Caki2 (cell line): ENCODE measurements at regions not wholly inside any gene's neighbourhood (a gene's known extent, or its start where the extent isn't known, plus 50 kb on each side); places are given as distances from the start of the nearest gene placed in this dataset.
A peak's percentile ranks its signal among the peaks of the same experiment; 100 is the strongest.
"Not testable (repeated sequence)": the region's sequence is repeated elsewhere in the genome, so short reads cannot be mapped to it uniquely, and the experiment has no call there.

Experiments
- DNase-seq: peaks from one replicate; pipeline ENCODE4 v3.0.0-alpha.2; 2015; ENCODE audit warnings: low read depth
- in situ Hi-C: cut with HindIII; loops from 2 replicates; pipeline ENCODE4 v1.10.0; 2016; ENCODE audit warnings: low sequenced_read_pairs, low pct_unique_long_range_greater_than_20kb, mixed read lengths

DNA sequence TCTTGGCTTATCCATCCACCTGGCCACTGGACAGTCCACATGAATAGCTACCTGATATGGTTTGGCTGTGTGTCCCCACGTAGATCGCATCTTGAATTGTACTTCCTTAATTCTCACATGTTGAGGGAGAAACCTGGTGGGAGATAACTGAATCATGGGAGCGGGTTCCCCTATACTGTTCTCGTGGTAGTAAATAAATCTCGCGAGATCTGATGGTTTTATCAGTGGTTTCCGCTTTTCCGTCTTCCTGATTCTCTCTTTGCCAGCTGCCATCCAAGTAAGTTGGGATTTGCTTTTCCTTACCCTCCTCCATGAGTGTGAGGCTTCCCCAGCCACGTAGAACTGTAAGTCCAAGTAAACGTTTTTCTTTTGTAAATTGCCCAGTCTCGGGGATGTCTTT, 720.8 kb downstream of the PRIM2 start:
- DNase-seq, in situ Hi-C loops: not testable (repeated sequence)

GRCh38 chr6:58046584-58046983, 729.2 kb downstream of the PRIM2 start:
- in situ Hi-C loops, DNase-seq: not testable (repeated sequence)

GRCh38 chr6:58047389-58047788, 730.0 kb downstream of the PRIM2 start:
- in situ Hi-C loops, DNase-seq: not testable (repeated sequence)

- DNase-seq, in situ Hi-C loops: not testable (repeated sequence)
These were observed 730.4 kb downstream of the PRIM2 start for GRCh38 chr6:58047865-58048264.

DNA sequence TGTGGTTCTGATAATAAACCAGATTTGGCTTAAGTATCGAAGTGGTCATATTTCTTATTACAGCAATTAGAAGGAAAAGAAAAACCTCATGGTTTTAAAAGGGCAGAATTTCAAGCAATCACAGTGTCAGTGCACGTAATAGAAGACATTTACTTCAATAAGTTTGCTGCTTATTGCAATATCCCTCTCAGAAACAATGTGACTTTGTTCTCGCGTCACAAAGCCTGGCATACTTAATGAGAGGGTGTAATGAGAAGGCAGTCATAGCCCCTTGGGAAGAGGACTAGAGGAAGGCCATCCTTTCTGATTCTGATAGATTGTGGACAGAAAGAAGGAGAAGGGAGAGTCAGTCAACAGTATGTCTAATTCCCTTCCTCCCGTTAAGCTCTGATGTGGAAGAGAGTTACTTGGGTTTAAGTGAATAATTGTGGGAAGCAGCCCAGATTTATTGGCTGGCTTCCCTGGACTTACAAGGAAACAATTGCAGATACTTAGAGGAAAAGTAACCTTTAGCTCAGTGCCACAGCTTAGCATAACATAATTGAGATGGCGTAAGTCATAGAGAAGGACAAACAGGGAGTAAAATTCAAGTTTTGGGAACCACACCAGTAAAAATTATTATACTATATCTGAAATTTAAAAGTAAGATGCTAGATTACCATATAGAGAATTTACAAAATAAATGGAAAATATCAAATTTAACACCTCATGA, 738.2 kb downstream of the PRIM2 start:
- in situ Hi-C loops, DNase-seq: not testable (repeated sequence)

DNA sequence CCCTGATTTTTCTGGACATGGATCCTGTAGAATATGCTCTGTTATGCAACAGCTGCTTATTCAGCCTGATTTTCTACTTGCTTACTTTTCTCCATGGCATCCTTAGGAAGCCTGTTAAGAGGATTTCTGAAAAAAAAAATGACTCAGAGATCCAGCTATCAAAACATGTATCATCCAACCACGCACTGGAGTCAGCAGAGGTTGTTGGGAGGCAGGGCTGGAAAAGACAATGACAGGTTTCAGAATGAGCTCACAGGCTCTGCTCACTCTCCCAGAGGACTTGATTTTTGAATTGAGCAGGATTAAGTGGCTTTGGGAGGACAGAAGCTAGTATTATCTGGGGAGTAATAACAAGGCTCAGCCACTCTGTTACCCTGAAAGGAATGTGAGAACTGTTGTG, 742.3 kb downstream of the PRIM2 start:
- peak; percentile 75 for DNase-seq
- in situ Hi-C loops, result not testable (repeated sequence)

DNA sequence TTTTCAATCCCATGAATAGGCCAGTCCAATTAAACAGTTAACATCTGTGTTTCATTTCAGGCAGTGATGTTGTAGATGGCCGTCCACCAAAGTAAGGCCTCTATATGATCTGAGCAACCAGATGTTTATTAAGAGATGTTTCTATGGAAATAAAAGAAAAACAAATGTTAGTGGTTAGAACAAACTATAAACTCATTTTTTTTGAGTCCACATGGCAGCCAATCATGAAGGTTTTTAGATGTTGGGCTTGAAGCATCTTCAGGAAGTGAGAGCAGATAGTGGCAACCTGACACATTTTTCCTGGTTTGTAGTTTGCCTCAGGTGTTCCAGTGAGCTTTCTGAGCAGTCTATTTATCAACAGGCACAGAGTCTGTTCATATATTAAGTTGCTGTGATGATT, 746.1 kb downstream of the PRIM2 start:
- in situ Hi-C loops, result not testable (repeated sequence)

GRCh38 chr6:58067867-58068548, 750.6 kb downstream of the PRIM2 start:
- in situ Hi-C loops, DNase-seq: not testable (repeated sequence)

More for the DNA sequence above, 746.1 kb downstream of the PRIM2 start:
- DNase-seq, result not testable (repeated sequence)

GRCh38 chr6:58073263-58073662, 755.8 kb downstream of the PRIM2 start:
- in situ Hi-C loops, result no loop called here
- DNase-seq, result no peak

GRCh38 chr6:58090067-58090466, 772.6 kb downstream of the PRIM2 start:
- DNase-seq, in situ Hi-C loops: not testable (repeated sequence)

DNA sequence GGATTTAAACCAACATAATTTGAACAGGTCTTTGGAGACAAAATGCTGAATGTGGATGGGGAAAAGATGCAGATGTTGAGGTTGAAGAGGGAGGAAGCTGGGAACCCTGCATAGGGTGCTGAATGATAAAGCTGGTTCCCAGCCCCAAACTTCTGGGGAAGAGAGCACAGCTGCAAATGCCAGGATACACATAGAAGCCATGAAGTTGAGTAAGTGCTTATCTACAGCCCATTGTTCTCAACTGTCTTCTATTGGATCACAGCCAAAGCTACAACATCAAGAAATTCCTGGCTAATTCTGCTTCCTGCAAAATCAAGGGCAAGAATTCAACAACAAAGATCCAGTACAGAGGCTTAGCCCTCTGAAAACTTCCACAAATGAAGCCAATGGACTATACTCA, 779.8 kb downstream of the PRIM2 start:
- DNase-seq, in situ Hi-C loops: not testable (repeated sequence)

DNA sequence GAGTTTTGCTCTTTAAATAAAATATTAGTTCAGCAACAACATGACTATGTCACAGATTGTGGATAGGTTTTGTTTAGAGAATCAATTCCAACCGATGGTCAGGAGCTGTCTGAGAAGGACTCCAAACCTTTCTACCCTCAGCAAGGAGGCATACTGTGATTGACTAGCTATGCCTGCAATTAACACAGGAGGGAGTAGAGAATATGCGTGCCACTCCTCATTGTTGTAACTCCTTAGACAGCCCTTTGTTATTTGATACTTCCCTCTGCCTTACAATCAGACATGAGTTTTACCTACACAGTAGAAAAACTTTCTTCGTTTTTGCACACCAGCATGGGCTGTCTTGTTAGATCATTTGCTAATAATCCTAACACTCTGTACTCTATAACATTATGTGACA, 796.5 kb downstream of the PRIM2 start:
- DNase-seq, result no peak
- in situ Hi-C loops, result no loop called here

DNA sequence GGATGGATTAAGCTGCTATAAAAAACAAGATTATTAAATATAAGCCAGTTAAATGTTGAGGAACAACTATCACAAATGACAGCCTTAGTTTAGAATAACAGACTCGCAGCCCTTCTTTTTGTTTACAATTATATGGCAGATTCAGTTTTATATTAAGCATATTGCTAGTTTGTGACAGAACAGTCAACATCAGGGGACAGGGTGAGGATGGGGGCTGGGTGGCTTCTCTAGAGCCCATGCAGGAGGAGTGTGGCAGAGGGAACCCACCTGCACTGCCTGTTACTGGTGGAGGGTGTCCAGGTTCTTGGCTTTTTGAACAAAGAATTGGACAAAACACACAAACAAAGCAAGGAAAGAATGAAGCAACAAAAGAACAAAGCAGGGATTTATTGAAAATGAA, 799.7 kb downstream of the PRIM2 start:
- DNase-seq, in situ Hi-C loops: not testable (repeated sequence)

DNA sequence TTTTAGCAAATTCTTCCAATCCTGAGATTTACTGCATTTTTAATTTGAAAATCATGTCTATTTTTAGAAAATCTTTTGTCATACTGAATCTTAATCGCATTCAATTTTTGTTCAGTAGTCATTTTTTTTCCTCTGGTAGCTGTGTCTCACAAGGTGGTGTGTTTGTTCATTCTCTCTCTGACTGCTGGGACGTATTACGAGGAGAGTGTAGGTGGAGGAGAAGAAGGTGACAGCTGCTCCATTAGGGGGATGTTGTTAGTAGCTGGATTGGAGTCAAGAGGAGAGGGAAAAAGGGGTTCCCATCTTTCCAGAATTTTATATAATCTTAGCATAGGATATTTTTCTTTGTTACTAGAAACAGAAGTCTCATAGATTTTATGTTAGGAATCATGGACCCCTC, 804.2 kb downstream of the PRIM2 start:
- in situ Hi-C loops, DNase-seq: not testable (repeated sequence)

DNA sequence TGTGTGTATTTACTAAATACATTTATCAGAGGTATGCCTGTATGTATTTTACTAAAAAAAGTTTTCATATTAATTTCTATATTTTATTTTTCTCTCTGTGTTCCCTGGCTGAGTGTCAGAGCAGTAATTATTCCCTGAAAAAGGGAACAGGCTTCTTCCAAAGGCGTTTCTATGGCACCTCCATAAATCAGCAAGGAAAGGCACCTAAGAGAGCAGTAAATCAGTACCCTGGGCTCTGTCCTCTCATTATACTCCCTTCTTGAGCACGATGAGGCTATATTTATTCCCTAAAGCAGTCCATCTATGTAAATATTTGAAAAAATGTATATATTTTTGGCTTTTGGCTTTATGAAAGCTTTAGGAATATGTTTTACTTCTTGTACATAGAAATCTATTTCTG, 806.3 kb downstream of the PRIM2 start:
- in situ Hi-C loops, DNase-seq: not testable (repeated sequence)

DNA sequence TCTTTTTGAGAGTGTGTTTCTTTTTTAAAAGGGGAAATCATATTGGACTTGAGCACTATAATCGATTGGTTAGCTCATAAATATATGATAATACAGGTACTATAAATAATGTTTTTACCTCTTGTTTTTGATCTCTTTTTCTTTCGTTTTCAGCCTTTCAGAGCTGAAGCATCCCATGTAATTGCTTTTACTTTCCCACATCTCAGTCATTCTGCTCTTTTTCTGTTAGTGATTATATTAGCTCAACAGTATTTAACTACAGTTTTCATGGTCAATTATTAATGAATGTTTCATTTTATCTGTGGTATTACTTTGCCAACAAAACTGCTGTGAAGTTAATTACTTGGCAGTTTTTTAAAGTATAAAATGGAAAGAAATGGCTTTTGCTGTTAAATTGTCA, 811.1 kb downstream of the PRIM2 start:
- DNase-seq, in situ Hi-C loops: not testable (repeated sequence)

GRCh38 chr6:58129098-58129497, 811.7 kb downstream of the PRIM2 start:
- in situ Hi-C loops, DNase-seq: not testable (repeated sequence)

DNA sequence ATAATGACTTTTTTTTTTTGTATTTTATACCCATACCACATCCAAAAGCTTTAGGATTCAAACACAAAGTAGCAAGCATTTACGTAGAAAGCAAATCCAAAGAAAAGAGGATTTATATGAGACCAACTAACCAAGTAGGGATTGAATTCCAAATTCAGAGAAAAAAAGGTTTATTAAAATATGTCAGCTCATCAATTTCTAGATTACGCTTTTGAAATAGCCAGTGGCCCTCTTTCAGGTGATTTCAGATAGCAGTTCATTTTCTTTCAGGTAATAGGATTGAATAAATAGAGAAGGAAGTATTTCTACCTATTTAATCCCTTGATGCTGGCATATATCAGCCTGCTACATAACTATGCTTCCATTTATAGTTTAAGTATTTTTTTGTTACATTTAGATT, 822.3 kb downstream of the PRIM2 start:
- in situ Hi-C loops, DNase-seq: not testable (repeated sequence)

- DNase-seq, in situ Hi-C loops: not testable (repeated sequence)
These were observed 853.6 kb downstream of the PRIM2 start for GRCh38 chr6:58171025-58171424.
